Neural cell (in vitro differentiated cells): ENCODE measurements at regions not wholly inside any gene's neighbourhood (a gene's known extent, or its start where the extent isn't known, plus 50 kb on each side); places are given as distances from the start of the nearest gene placed in this dataset.

Experiments
- H2AFZ ChIP-seq: fragments of 200-600, 300-800 bp; sonication (generic), shearing (Covaris generic); 2 replicates; pipeline ENCODE4 v1.6.0; 2014; ENCODE audit warnings: low read depth, mild to moderate bottlenecking, antibody characterized with exemption, low read length, moderate library complexity
- H3F3A ChIP-seq: fragments of 200-600 bp; shearing (Covaris generic); 2 replicates; pipeline ENCODE4 v1.6.1; 2016; ENCODE audit warnings: mild to moderate bottlenecking, moderate library complexity, mixed read lengths, antibody characterized with exemption, low read length; ENCODE audit not compliant: insufficient read depth, poor library complexity, severe bottlenecking
- H3K27ac ChIP-seq: fragments of 200-600, 300-800 bp; sonication (generic), shearing (Covaris generic); 2 replicates; pipeline ENCODE4 v1.5.1; 2014; ENCODE audit warnings: mild to moderate bottlenecking, low read length, moderate library complexity
- H3K27me3 ChIP-seq: fragments of 300-800, 200-600 bp; sonication (generic), shearing (Covaris generic); 2 replicates; pipeline ENCODE4 v1.6.0; 2014; ENCODE audit warnings: mild to moderate bottlenecking, low read depth, low read length, moderate library complexity; ENCODE audit not compliant: insufficient read depth
- H3K36me3 ChIP-seq: fragments of 300-800, 200-600 bp; sonication (generic), shearing (Covaris generic); 2 replicates; pipeline ENCODE4 v1.5.1; 2014; ENCODE audit warnings: mild to moderate bottlenecking, antibody characterized with exemption, low read length, moderate library complexity; ENCODE audit not compliant: insufficient read depth
- H3K4me2 ChIP-seq: fragments of 300-800, 200-600 bp; sonication (generic), shearing (Covaris generic); 2 replicates; pipeline ENCODE4 v1.6.0; 2014; ENCODE audit warnings: mild to moderate bottlenecking, low read length
- H3K4me3 ChIP-seq: fragments of 300-800, 200-600 bp; sonication (generic), shearing (Covaris generic); 2 replicates; pipeline ENCODE4 v1.5.1; 2014; ENCODE audit warnings: mild to moderate bottlenecking, low read length, moderate library complexity
- H3K79me2 ChIP-seq: fragments of 200-600 bp; shearing (Covaris generic); replicated peaks from 2 replicates; pipeline ENCODE4 v1.6.0; 2014; ENCODE audit warnings: mild to moderate bottlenecking, low read length, moderate library complexity; ENCODE audit not compliant: insufficient read depth
- H3K9ac ChIP-seq: fragments of 300-800, 200-600 bp; sonication (generic), shearing (Covaris generic); 2 replicates; pipeline ENCODE4 v1.6.1; 2016; ENCODE audit warnings: mild to moderate bottlenecking, low read length, mixed read lengths
- H3K9me2 ChIP-seq: fragments of 200-600 bp; shearing (Covaris generic); 2 replicates; pipeline ENCODE4 v1.6.1; 2016; ENCODE audit warnings: mild to moderate bottlenecking, low read length, mixed read lengths; ENCODE audit not compliant: insufficient read depth
- H3K9me3 ChIP-seq: fragments of 200-600, 300-800 bp; sonication (generic), shearing (Covaris generic); 2 replicates; pipeline ENCODE4 v1.6.1; 2016; ENCODE audit warnings: mild to moderate bottlenecking, mixed run types, low read length, moderate library complexity, mixed read lengths
- H4K20me1 ChIP-seq: fragments of 200-600 bp; shearing (Covaris generic); 2 replicates; pipeline ENCODE4 v1.6.1; 2016; ENCODE audit warnings: mild to moderate bottlenecking, mixed run types; ENCODE audit not compliant: insufficient read depth
- EP300 ChIP-seq: fragments of 450-650 bp; conservative IDR thresholded peaks from 2 replicates; pipeline ENCODE4 v1.6.1; 2014; ENCODE audit warnings: antibody characterized with exemption, mild to moderate bottlenecking, moderate library complexity; ENCODE audit not compliant: poor library complexity, severe bottlenecking
- EZH2 ChIP-seq: fragments of 200-600, 300-800 bp; shearing (Covaris generic), sonication (generic); IDR thresholded peaks from 2 replicates; pipeline ENCODE4 v1.6.1; 2014; ENCODE audit warnings: antibody characterized with exemption, low read length, borderline replicate concordance, mild to moderate bottlenecking; ENCODE audit not compliant: insufficient read depth, poor library complexity, severe bottlenecking
- MXI1 ChIP-seq: fragments of 450-650 bp; conservative IDR thresholded peaks from 2 replicates; pipeline ENCODE4 v1.6.1; 2014; ENCODE audit warnings: antibody characterized with exemption, mild to moderate bottlenecking; ENCODE audit not compliant: poor library complexity, severe bottlenecking
- POLR2AphosphoS5 ChIP-seq: IDR thresholded peaks from 2 replicates; pipeline ENCODE4 v1.6.1; 2012
- RAD21 ChIP-seq: fragments of 450-650 bp; conservative IDR thresholded peaks from 2 replicates; pipeline ENCODE4 v1.6.1; 2014; ENCODE audit warnings: antibody characterized with exemption, mild to moderate bottlenecking, moderate library complexity
- REST ChIP-seq: IDR thresholded peaks from 2 replicates; pipeline ENCODE4 v1.6.1; 2012; ENCODE audit warnings: borderline replicate concordance
- SMC3 ChIP-seq: fragments of 450-650 bp; conservative IDR thresholded peaks from 2 replicates; pipeline ENCODE4 v1.6.1; 2014; ENCODE audit warnings: antibody characterized with exemption, mild to moderate bottlenecking, moderate library complexity; ENCODE audit not compliant: poor library complexity
- TAF1 ChIP-seq: IDR thresholded peaks from 2 replicates; pipeline ENCODE4 v1.6.1; 2012; ENCODE audit warnings: low read depth
- TF ChIP-seq, protein P1 (sequence below): fragments of 450-650 bp; IDR thresholded peaks from 2 replicates; pipeline ENCODE4 v1.5.1; 2014; ENCODE audit warnings: antibody characterized with exemption, mild to moderate bottlenecking, moderate library complexity; ENCODE audit not compliant: poor library complexity, severe bottlenecking

DNA sequence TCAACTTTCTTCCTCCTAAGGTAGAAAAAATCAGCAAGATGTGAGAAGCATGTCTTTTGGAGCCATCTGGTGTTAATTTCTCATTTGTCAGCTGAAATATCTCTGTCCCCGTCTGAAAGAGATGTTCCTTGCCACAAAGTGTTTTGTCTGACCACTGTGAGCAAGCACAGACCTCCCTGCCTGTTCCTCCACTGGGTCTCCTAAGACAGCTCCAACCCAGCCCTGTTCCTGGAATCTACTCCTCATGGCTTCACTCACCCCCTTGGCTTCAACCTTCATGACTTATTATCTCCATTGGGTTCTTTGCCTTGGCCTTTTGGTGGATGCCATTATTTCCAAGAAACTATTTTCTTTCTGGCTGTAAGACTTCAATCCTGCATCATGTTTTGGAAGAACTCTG, 65.7 kb upstream of the CACHD1 start:
- Histone ChIP-seq H3K4me3 (no peak overlapping the region), H3K4me2 (no peak overlapping the region), H3K27ac (no peak overlapping the region), H3K9me3 (no peaks in the 10 kb centered on the region), H3K27me3 (no peaks in the 10 kb centered on the region), H3K79me2 (no peaks in the 10 kb centered on the region), H3K36me3 (no peaks in the 10 kb centered on the region), H3K9me2 (no peaks in the 10 kb centered on the region), H4K20me1 (no peaks in the 10 kb centered on the region), H3K9ac (no peak overlapping the region), H3F3A (no peaks in the 10 kb centered on the region), H2AFZ (no peak overlapping the region)
- TF ChIP-seq, protein P1, sequence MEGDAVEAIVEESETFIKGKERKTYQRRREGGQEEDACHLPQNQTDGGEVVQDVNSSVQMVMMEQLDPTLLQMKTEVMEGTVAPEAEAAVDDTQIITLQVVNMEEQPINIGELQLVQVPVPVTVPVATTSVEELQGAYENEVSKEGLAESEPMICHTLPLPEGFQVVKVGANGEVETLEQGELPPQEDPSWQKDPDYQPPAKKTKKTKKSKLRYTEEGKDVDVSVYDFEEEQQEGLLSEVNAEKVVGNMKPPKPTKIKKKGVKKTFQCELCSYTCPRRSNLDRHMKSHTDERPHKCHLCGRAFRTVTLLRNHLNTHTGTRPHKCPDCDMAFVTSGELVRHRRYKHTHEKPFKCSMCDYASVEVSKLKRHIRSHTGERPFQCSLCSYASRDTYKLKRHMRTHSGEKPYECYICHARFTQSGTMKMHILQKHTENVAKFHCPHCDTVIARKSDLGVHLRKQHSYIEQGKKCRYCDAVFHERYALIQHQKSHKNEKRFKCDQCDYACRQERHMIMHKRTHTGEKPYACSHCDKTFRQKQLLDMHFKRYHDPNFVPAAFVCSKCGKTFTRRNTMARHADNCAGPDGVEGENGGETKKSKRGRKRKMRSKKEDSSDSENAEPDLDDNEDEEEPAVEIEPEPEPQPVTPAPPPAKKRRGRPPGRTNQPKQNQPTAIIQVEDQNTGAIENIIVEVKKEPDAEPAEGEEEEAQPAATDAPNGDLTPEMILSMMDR, result no peak
- TF ChIP-seq RAD21, result no peak
- no peak for TF ChIP-seq REST
- TF ChIP-seq MXI1, result no peak
- TF ChIP-seq EP300, result no peak
- TF ChIP-seq TAF1, result no peak
- TF ChIP-seq SMC3, result no peak
- TF ChIP-seq POLR2AphosphoS5, result no peak
- no peak for TF ChIP-seq EZH2

GRCh38 chr1:64405833-64406232, 64.1 kb upstream of the CACHD1 start:
- TF ChIP-seq POLR2AphosphoS5 (no peak), REST (no peak), MXI1 (no peak), EZH2 (no peak)
- Histone ChIP-seq H3K9ac (no peak overlapping the region), H3K79me2 (no peaks in the 10 kb centered on the region), H3F3A (no peaks in the 10 kb centered on the region), H3K9me3 (no peaks in the 10 kb centered on the region), H2AFZ (no peak overlapping the region), H3K27me3 (no peaks in the 10 kb centered on the region), H3K27ac (no peak overlapping the region), H3K4me3 (no peak overlapping the region), H4K20me1 (no peaks in the 10 kb centered on the region), H3K36me3 (no peaks in the 10 kb centered on the region), H3K4me2 (no peak overlapping the region), H3K9me2 (no peaks in the 10 kb centered on the region)
